ENCODE measurements at regions not wholly inside any gene's neighbourhood (a gene's known extent, or its start where the extent isn't known, plus 50 kb on each side); places are given as distances from the start of the nearest gene placed in this dataset.
A peak's percentile ranks its signal among the peaks of the same experiment; 100 is the strongest.

- DNase-seq (ENCODE audit: low spot score), result no peak
Measured at GRCh38 chr2:38450509-38450908, 73.4 kb upstream of the ATL2 start.

GRCh38 chr2:38448692-38449410, 71.8 kb upstream of the ATL2 start:
- DNase-seq (ENCODE audit: low spot score), result no peak

GRCh38 chr2:38446906-38447561, 70.0 kb upstream of the ATL2 start:
- no peak for DNase-seq (ENCODE audit: low spot score)

- no peak for DNase-seq (ENCODE audit: low spot score)
Measured at GRCh38 chr2:38446418-38446817, 69.3 kb upstream of the ATL2 start.

- DNase-seq (ENCODE audit: low spot score), result peak; percentile 85
Measured at GRCh38 chr2:38444247-38444646, 67.2 kb upstream of the ATL2 start.

GRCh38 chr2:38442643-38443541, 65.8 kb upstream of the ATL2 start:
- peak; percentile 80 for DNase-seq (ENCODE audit: low spot score)

GRCh38 chr2:38441346-38441745, 64.3 kb upstream of the ATL2 start:
- no peak for DNase-seq (ENCODE audit: low spot score)

GRCh38 chr2:38440655-38441054, 63.6 kb upstream of the ATL2 start:
- DNase-seq (ENCODE audit: low spot score), result no peak

- DNase-seq (ENCODE audit: low spot score), result peak; percentile 83
Measured at GRCh38 chr2:38439863-38440262, 62.8 kb upstream of the ATL2 start.

- DNase-seq (ENCODE audit: low spot score), result peak; percentile 94
Measured at GRCh38 chr2:38438883-38439612, 62.0 kb upstream of the ATL2 start.

- peak; percentile 34 for DNase-seq (ENCODE audit: low spot score)
Measured at GRCh38 chr2:38438133-38438882, 61.2 kb upstream of the ATL2 start.

GRCh38 chr2:38436227-38436664, 59.2 kb upstream of the ATL2 start:
- peak; percentile 93 for DNase-seq (ENCODE audit: low spot score)

- DNase-seq (ENCODE audit: low spot score), result no peak
Measured at GRCh38 chr2:38435775-38436174, 58.7 kb upstream of the ATL2 start.

- DNase-seq (ENCODE audit: low spot score), result no peak
Measured at GRCh38 chr2:38434595-38434994, 57.5 kb upstream of the ATL2 start.

- DNase-seq (ENCODE audit: low spot score), result peak; percentile 83
Measured at GRCh38 chr2:38433607-38433975, 56.5 kb upstream of the ATL2 start.

- peak; percentile 67 for DNase-seq (ENCODE audit: low spot score)
Measured at GRCh38 chr2:38432820-38433606, 55.9 kb upstream of the ATL2 start.

GRCh38 chr2:38430597-38431207, 53.6 kb upstream of the ATL2 start:
- no peak for DNase-seq (ENCODE audit: low spot score)

GRCh38 chr2:38430196-38430595, 53.1 kb upstream of the ATL2 start:
- DNase-seq (ENCODE audit: low spot score), result no peak

GRCh38 chr2:38427936-38428335, 50.9 kb upstream of the ATL2 start:
- DNase-seq (ENCODE audit: low spot score), result no peak

GRCh38 chr2:38427054-38427453, 50.0 kb upstream of the ATL2 start:
- DNase-seq (ENCODE audit: low spot score), result no peak

All from kidney tubule cell (primary cell).